Left ventricle myocardium inferior (tissue), 1 donor: ENCODE measurements at regions not wholly inside any gene's neighbourhood (a gene's known extent, or its start where the extent isn't known, plus 50 kb on each side); places are given as distances from the start of the nearest gene placed in this dataset.

Experiments used
- DNase-seq: peaks from one replicate; pipeline ENCODE4 v3.0.0-alpha.2; 2020
- H3K27ac ChIP-seq: fragments of 200-600 bp; replicated peaks from 2 replicates; pipeline ENCODE4 v1.8.0; 2021
- H3K27me3 ChIP-seq: fragments of 200-600 bp; 2 replicates; pipeline ENCODE4 v1.8.0; 2021; ENCODE audit warnings: low read depth
- H3K36me3 ChIP-seq: fragments of 200-600 bp; 2 replicates; pipeline ENCODE4 v1.8.0; 2021
- H3K4me1 ChIP-seq: fragments of 200-600 bp; 2 replicates; pipeline ENCODE4 v1.8.0; 2021
- H3K4me3 ChIP-seq: fragments of 200-600 bp; 2 replicates; pipeline ENCODE4 v1.8.0; 2021; ENCODE audit warnings: mild to moderate bottlenecking, moderate library complexity
- H3K9me3 ChIP-seq: fragments of 200-600 bp; replicated peaks from 2 replicates; pipeline ENCODE4 v1.8.0; 2021
- CTCF ChIP-seq: fragments of 200-600 bp; IDR thresholded peaks from 2 replicates; pipeline ENCODE4 v1.8.0; 2021; ENCODE audit warnings: antibody characterized with exemption, mild to moderate bottlenecking, borderline replicate concordance
- intact Hi-C: fragments of 100-400 bp; cut with micrococcal nuclease; formaldehyde crosslinking; loops from one replicate; pipeline ENCODE4 v1.11.0; 2022
- donor health status: DM: no; HTN: yes; CAD: no; lungs with severe emphysema.

GRCh38 chr15:37679627-37680026 lies 254.8 kb upstream of the TMCO5A start:
- H3K36me3 ChIP-seq: no peaks in the 10 kb centered on the region
- intact Hi-C loops: no loop called here
- TF ChIP-seq CTCF: no peak
- no peaks in the 10 kb centered on the region for H3K9me3 ChIP-seq
- H3K27me3 ChIP-seq: no peaks in the 10 kb centered on the region
- no peaks in the 10 kb centered on the region for H3K4me1 ChIP-seq
- H3K4me3 ChIP-seq: no peak overlapping the region
- no peak overlapping the region for H3K27ac ChIP-seq
- DNase-seq: no peak

DNA sequence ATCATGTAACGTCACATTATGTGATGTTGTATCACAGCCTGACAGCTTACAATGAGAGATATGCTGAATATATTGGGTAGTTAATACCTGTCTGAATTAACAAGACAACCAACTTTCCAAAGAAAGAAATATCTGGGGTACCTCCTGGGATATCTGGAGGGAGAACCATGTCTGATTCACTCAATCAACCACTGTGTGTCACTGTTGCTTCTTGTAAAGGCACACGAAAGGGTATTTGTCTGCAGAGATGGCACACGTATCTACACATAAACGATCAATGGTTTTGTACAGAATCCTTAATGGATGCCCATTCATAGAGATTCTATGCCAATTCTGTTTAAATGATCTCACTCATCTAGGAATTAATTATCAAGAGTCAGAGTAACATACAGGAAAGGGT lies 252.1 kb upstream of the TMCO5A start:
- Histone ChIP-seq H3K9me3 (no peaks in the 10 kb centered on the region), H3K27me3 (no peaks in the 10 kb centered on the region), H3K27ac (no peak overlapping the region), H3K36me3 (no peaks in the 10 kb centered on the region), H3K4me1 (no peaks in the 10 kb centered on the region), H3K4me3 (no peak overlapping the region)
- TF ChIP-seq CTCF: no peak
- no peak for DNase-seq
- intact Hi-C loops: no loop called here

- no peak for DNase-seq
- H3K4me1 ChIP-seq: no peaks in the 10 kb centered on the region
- intact Hi-C loops: no loop called here
- H3K9me3 ChIP-seq: peaks cover 18% of the 10 kb centered on the region
- no peaks in the 10 kb centered on the region for H3K36me3 ChIP-seq
- no peak overlapping the region for H3K27ac ChIP-seq
- no peak overlapping the region for H3K4me3 ChIP-seq
- TF ChIP-seq CTCF: no peak
- H3K27me3 ChIP-seq: peaks cover 4% of the 10 kb centered on the region
Observed at GRCh38 chr15:37691911-37692310, 242.5 kb upstream of the TMCO5A start.

DNA sequence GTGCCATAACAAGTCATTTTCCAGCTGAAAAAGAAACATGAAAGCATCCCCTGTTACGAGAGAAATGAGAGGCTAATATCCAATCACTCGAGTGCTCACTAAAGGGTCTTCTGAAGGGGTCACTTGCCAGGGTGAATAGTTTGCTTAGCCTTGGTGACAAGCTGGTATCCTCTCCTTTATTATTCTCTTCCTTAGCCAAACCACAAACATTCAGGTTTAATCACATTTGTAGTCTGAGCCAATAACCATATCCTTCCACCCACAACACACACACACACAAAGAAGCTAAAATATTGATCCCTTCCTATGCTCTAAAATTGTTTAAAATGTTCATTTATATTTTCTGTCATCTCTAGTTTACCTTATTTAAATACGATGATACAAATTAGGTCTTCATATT lies 240.5 kb upstream of the TMCO5A start:
- no peak overlapping the region for H3K4me3 ChIP-seq
- intact Hi-C loops: no loop called here
- H3K27me3 ChIP-seq: peaks cover 4% of the 10 kb centered on the region
- H3K4me1 ChIP-seq: no peaks in the 10 kb centered on the region
- H3K36me3 ChIP-seq: no peaks in the 10 kb centered on the region
- H3K9me3 ChIP-seq: peaks cover 18% of the 10 kb centered on the region
- DNase-seq: no peak
- no peak for TF ChIP-seq CTCF
- H3K27ac ChIP-seq: no peak overlapping the region

DNA sequence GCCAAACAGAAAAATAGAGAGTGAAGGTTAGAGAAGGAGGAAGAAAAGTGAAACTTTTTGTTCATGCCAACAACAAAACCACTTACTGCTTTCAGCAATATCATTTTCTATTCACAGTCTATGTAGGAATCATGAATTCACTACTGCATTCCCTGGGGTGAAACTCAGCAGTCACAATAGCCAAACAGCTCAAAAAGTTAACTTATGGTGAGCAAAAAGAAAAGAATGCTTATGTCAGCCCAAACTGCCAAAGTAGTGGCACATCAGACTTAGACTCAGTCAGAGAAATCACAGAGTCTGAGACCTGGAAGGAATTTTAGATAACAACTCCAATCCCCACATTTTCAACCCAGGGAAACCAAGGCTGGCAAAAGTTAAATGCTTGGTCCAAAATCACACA lies 238.7 kb upstream of the TMCO5A start:
- intact Hi-C loops: no loop called here

More for the DNA sequence above, 238.7 kb upstream of the TMCO5A start:
- Histone ChIP-seq H3K4me1 (no peaks in the 10 kb centered on the region), H3K4me3 (no peak overlapping the region), H3K36me3 (no peaks in the 10 kb centered on the region), H3K27me3 (peaks cover 4% of the 10 kb centered on the region), H3K9me3 (peaks cover 6% of the 10 kb centered on the region), H3K27ac (no peak overlapping the region)
- TF ChIP-seq CTCF: no peak
- no peak for DNase-seq
